ENCODE measurements at regions not wholly inside any gene's neighbourhood (a gene's known extent, or its start where the extent isn't known, plus 50 kb on each side); places are given as distances from the start of the nearest gene placed in this dataset.

DNA sequence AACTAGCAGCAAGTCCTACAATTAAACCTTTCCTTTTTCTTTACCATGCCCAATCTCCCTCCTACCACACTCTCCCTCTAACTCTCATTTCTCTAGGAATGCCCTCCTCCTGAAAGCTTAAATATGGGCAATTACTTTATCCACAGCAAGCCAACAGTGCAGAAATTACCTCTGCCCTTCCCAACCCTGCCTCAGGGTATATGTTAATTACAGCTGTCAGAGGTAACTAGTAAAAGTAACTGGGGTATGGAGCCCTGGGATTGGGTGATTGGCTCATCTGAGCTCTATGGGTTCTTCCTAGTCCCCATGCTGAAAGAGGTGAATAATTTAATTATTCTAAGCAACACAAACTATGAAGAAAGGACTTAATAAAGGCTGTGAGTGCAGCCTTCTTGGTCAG lies 478.9 kb upstream of the NMUR2 start:
- DNase-seq (ENCODE audit: low read depth, low spot score) (no peak), ATAC-seq (no peak), FAIRE-seq (no peak)
- Histone ChIP-seq H3K27ac (ENCODE audit: control insufficient read depth, insufficient read depth) (no peak overlapping the region), H3K9ac (ENCODE audit: control insufficient read depth, insufficient read depth, low read length) (no peak overlapping the region), H3K4me1 (ENCODE audit: control insufficient read depth, insufficient read depth, low read length) (no peaks in the 10 kb centered on the region), H3K4me3 (no peak overlapping the region), H3K4me2 (ENCODE audit: control insufficient read depth, insufficient read depth) (no peak overlapping the region), H3K27me3 (replicated peaks in 1 of 2; ENCODE audit: control insufficient read depth in 2 of 2, insufficient read depth in 2 of 2, low read length in 1 of 2) (no peaks in the 10 kb centered on the region), H3K79me2 (ENCODE audit: control insufficient read depth, insufficient read depth, low read length) (no peaks in the 10 kb centered on the region), H4K20me1 (ENCODE audit: control insufficient read depth, insufficient read depth) (no peaks in the 10 kb centered on the region), H3K36me3 (ENCODE audit: control insufficient read depth in 2 of 2, insufficient read depth in 2 of 2, low read length in 1 of 2) (no peaks in the 10 kb centered on the region), H2AFZ (ENCODE audit: control insufficient read depth, low read depth, low read length) (no peak overlapping the region), H3K9me3 (replicated peaks; ENCODE audit: control insufficient read depth, insufficient read depth, low read length) (no peaks in the 10 kb centered on the region)
- BruUV-seq (replicated peaks), result no TSS peak
- TF ChIP-seq NFIC (IDR thresholded peaks at IDR 0.05; ENCODE audit: low read depth, low read length) (no peak), ETV6 (conservative IDR thresholded peaks at IDR 0.05 in 1 of 2, IDR thresholded peaks at IDR 0.05 in 1 of 2; ENCODE audit: borderline replicate concordance in 1 of 2, low read depth in 1 of 2) (no peak), NR2C2 (IDR thresholded peaks at IDR 0.05; ENCODE audit: borderline replicate concordance, control insufficient read depth, insufficient read length, low read depth) (no peak), SREBF2 (IDR thresholded peaks at IDR 0.05; ENCODE audit: low read length) (no peak), NFYB (IDR thresholded peaks at IDR 0.05; ENCODE audit: insufficient read depth, low read depth, low read length) (no peak), SUZ12 (IDR thresholded peaks at IDR 0.05; ENCODE audit: unreplicated experiment) (no peak), NR2C1 (IDR thresholded peaks at IDR 0.05) (no peak), RAD51 (IDR thresholded peaks at IDR 0.05) (no peak), MLLT1 (IDR thresholded peaks at IDR 0.05) (no peak), IRF3 (IDR thresholded peaks at IDR 0.05) (no peak), E4F1 (IDR thresholded peaks at IDR 0.05; ENCODE audit: borderline replicate concordance, partially characterized antibody) (no peak), MTA3 (IDR thresholded peaks at IDR 0.05; ENCODE audit: borderline replicate concordance, low read length) (no peak), TCF12 (IDR thresholded peaks at IDR 0.05; ENCODE audit: low read depth, low read length) (no peak), ZNF274 (IDR thresholded peaks at IDR 0.05; ENCODE audit: insufficient read depth, insufficient read length) (no peak), NFYA (IDR thresholded peaks at IDR 0.05; ENCODE audit: borderline replicate concordance, low read depth, low read length) (no peak), ATF7 (IDR thresholded peaks at IDR 0.05; ENCODE audit: low read depth) (no peak)
- TF ChIP-seq, protein P1, sequence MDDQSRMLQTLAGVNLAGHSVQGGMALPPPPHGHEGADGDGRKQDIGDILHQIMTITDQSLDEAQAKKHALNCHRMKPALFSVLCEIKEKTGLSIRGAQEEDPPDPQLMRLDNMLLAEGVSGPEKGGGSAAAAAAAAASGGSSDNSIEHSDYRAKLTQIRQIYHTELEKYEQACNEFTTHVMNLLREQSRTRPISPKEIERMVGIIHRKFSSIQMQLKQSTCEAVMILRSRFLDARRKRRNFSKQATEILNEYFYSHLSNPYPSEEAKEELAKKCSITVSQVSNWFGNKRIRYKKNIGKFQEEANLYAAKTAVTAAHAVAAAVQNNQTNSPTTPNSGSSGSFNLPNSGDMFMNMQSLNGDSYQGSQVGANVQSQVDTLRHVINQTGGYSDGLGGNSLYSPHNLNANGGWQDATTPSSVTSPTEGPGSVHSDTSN (IDR thresholded peaks at IDR 0.05; ENCODE audit: insufficient replicate concordance, low read depth, low read length), result no peak
- TF ChIP-seq, protein P2, sequence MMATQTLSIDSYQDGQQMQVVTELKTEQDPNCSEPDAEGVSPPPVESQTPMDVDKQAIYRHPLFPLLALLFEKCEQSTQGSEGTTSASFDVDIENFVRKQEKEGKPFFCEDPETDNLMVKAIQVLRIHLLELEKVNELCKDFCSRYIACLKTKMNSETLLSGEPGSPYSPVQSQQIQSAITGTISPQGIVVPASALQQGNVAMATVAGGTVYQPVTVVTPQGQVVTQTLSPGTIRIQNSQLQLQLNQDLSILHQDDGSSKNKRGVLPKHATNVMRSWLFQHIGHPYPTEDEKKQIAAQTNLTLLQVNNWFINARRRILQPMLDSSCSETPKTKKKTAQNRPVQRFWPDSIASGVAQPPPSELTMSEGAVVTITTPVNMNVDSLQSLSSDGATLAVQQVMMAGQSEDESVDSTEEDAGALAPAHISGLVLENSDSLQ (IDR thresholded peaks at IDR 0.05), result no peak
- ChIA-PET CTCF (no interaction called here), RAD21 (ENCODE audit: unreplicated experiment) (interaction anchor here (0.7 kb wide), 1 partner anchor 1864 kb away, joined by 3 read pairs; no protein-coding TSS in a partner anchor), SMC1A (ENCODE audit: uncharacterized antibody, unreplicated experiment) (no interaction called here), POLR2A (no interaction called here)
- intact Hi-C loops (cut with micrococcal nuclease; ENCODE audit: unreplicated experiment), result no loop called here
- in situ Hi-C loops (cut with MboI), result no loop called here
